Colonic mucosa (tissue), 4 donors: ENCODE measurements at regions not wholly inside any gene's neighbourhood (a gene's known extent, or its start where the extent isn't known, plus 50 kb on each side); places are given as distances from the start of the nearest gene placed in this dataset.

ENCODE experiments used
- DNase-seq: peaks from one replicate; pipeline ENCODE4 v3.0.0-alpha.2; 2020
- H3K27ac ChIP-seq: fragments of 200-600 bp; one replicate; pipeline ENCODE4 v1.8.0; 2021
- H3K27me3 ChIP-seq: fragments of 200-600 bp; one replicate; pipeline ENCODE4 v1.8.0; 2021
- H3K36me3 ChIP-seq: fragments of 200-600 bp; one replicate; pipeline ENCODE4 v1.8.0; 2021
- H3K4me1 ChIP-seq: fragments of 200-600 bp; one replicate; pipeline ENCODE4 v1.8.0; 2021; ENCODE audit warnings: mild to moderate bottlenecking
- H3K4me3 ChIP-seq: fragments of 200-600 bp; one replicate; pipeline ENCODE4 v1.8.0; 2021
- H3K9ac ChIP-seq, 2 donors: one replicate each; pipeline ENCODE4 v1.7.0; 2013; ENCODE audit warnings: control low read depth in 2 of 2, low read depth in 2 of 2, low read length in 2 of 2
- H3K9me3 ChIP-seq: fragments of 200-600 bp; one replicate; pipeline ENCODE4 v1.8.0; 2021
- intact Hi-C: fragments of 100-400 bp; cut with DNase I; formaldehyde crosslinking; loops from one replicate; pipeline ENCODE4 v1.14.1; 2022
- TF ChIP-seq, protein P1 (sequence below): fragments of 200-600 bp; IDR thresholded peaks from one replicate; pipeline ENCODE4 v1.8.0; 2022; ENCODE audit warnings: antibody characterized with exemption, mild to moderate bottlenecking
- donor health status: healthy.
- donor health status: DM: no; HTN: no; CAD: no.
- donor health status: DM: no; HTN: no; CAD: no.

DNA sequence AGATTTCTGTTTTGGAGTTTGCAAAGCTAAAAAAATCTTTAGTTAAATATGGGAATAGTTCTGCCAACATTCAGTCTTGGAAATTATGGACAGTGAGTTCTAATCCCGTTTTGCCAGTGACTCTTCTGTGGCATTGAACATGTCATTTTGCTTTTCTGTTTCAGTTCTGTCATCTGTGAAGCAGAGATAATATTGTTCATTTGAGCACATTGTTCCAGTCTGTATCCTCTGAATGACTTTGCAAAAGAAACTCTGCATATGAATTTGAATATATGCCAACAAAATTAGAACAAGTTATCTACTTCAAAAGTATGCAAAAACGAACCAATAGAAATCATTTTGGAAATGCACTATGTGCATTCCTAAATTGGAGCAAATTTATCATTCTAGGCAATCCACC is 746.0 kb upstream of the POT1 start:
- no peak overlapping the region for H3K27ac ChIP-seq
- no peaks in the 10 kb centered on the region for H3K27me3 ChIP-seq
- H3K9me3 ChIP-seq, result no peaks in the 10 kb centered on the region
- no peaks in the 10 kb centered on the region for H3K4me1 ChIP-seq
- no peak overlapping the region for H3K4me3 ChIP-seq
- no peak overlapping the region for H3K9ac ChIP-seq
- intact Hi-C loops, result no loop called here
- H3K36me3 ChIP-seq, result no peaks in the 10 kb centered on the region
- TF ChIP-seq, protein P1, sequence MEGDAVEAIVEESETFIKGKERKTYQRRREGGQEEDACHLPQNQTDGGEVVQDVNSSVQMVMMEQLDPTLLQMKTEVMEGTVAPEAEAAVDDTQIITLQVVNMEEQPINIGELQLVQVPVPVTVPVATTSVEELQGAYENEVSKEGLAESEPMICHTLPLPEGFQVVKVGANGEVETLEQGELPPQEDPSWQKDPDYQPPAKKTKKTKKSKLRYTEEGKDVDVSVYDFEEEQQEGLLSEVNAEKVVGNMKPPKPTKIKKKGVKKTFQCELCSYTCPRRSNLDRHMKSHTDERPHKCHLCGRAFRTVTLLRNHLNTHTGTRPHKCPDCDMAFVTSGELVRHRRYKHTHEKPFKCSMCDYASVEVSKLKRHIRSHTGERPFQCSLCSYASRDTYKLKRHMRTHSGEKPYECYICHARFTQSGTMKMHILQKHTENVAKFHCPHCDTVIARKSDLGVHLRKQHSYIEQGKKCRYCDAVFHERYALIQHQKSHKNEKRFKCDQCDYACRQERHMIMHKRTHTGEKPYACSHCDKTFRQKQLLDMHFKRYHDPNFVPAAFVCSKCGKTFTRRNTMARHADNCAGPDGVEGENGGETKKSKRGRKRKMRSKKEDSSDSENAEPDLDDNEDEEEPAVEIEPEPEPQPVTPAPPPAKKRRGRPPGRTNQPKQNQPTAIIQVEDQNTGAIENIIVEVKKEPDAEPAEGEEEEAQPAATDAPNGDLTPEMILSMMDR, result no peak
- DNase-seq, result no peak

DNA sequence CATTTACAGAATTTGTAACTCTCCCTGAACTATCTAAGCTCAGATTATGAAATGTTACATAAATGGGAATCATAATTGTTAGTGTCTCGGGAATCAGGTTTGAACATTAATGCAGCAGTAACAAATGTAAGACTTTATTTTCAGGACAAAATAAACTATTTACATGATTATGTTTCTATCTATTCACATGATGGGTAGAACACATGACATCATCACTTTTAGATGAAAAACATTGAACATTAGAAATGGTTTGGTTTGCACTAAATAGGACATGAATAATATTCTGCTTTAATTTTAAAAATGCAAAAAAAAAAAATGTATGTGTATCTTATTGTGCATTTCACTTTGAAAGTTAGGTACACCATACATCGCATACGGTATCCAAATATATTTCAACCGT is 745.5 kb upstream of the POT1 start:
- TF ChIP-seq, protein P1, result no peak
- Histone ChIP-seq H3K4me3 (no peak overlapping the region), H3K27me3 (no peaks in the 10 kb centered on the region), H3K9me3 (no peaks in the 10 kb centered on the region), H3K4me1 (no peaks in the 10 kb centered on the region), H3K9ac (no peak overlapping the region), H3K27ac (no peak overlapping the region), H3K36me3 (no peaks in the 10 kb centered on the region)
- no peak for DNase-seq
- intact Hi-C loops, result no loop called here

DNA sequence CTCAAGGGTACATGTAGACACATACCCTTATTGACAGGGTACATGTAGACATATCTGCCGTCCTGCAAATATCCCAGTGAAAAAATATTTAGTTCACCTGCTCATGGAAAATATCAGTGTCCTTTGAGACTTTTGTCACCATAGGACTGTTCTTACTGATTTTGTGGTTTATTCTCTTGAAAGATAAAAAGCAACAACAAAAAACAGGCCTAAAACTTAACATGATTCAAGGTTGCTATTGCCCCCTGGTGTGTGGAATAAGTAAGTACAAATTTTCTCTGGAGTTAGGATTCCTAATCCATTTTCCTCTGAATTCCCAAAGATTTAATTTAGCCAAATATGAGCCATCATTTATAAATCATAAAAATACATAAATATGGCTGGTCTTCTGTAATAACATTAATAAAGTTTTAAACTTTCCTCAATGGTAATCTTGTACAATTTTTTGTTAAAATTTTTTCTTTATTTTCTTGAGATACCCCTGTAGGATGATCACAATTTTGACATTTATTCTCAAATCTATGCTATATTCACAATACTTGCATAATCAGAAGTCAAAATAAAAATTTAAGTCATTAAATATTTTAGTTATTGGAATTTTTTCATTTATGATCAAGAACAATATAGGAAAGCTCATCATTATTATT is 741.4 kb upstream of the POT1 start:
- intact Hi-C loops, result loop anchor here (5.0 kb wide), 1 partner anchor 614 kb away; no protein-coding TSS in a partner anchor
- no peaks in the 10 kb centered on the region for H3K36me3 ChIP-seq
- no peaks in the 10 kb centered on the region for H3K9me3 ChIP-seq
- TF ChIP-seq, protein P1, result peak; percentile 17
- H3K9ac ChIP-seq, result no peak overlapping the region
- no peak overlapping the region for H3K27ac ChIP-seq
- no peak overlapping the region for H3K4me3 ChIP-seq
- no peaks in the 10 kb centered on the region for H3K4me1 ChIP-seq
- DNase-seq, result no peak
- no peaks in the 10 kb centered on the region for H3K27me3 ChIP-seq

DNA sequence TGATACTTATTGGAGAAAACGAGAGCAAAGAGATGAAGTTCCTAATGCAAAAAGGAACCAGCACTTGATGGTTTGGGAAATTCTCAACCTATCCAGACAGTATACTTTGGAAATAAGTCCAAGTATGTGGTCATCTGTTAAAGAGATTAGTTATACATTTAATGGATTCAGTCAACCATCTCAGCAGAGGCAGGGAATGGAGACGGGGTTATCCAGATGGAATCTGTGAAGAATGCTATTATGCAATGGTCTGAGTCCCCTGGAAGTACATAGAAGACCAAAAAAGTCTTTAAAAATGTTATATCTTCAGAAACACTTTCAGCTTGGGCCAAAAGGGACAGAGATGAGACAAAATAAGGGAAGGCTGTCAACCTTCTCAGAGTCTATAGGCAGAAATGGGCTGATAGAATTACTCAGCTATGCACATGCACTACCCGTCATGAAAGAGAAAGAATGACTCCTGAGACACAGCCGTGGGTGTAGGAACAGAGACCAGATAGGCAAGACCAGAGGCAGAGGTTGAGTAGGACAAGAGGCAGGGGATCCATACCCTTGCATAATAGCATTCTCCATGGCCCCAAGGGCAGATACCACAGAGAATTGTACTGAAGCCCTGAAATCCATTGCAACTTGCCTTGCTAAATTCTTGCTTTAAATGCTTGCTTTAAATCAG is 738.8 kb upstream of the POT1 start:
- no peak overlapping the region for H3K27ac ChIP-seq
- H3K4me3 ChIP-seq, result no peak overlapping the region
- intact Hi-C loops, result no loop called here
- no peak overlapping the region for H3K9ac ChIP-seq
- no peaks in the 10 kb centered on the region for H3K9me3 ChIP-seq
- no peaks in the 10 kb centered on the region for H3K27me3 ChIP-seq
- H3K36me3 ChIP-seq, result no peaks in the 10 kb centered on the region
- DNase-seq, result no peak
- TF ChIP-seq, protein P1, result no peak
- H3K4me1 ChIP-seq, result no peaks in the 10 kb centered on the region

DNA sequence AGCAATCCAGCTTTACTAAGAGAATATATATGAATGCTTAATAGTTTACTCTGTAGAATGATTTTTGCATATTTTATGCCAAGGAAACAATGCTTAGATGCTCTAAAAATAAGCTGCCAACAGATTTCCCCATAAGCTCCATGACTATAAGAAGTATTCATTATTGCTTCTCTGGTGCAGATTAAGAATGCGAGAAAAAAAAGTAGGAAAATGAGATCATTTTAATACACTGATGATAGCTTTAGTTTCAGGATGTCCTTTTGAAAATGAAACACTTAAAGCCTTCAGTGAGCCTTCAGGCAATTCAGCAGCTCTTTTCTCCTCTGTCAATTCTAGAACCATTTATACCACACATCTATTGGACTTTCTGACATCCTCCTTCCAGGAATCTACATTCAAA is 735.0 kb upstream of the POT1 start:
- Histone ChIP-seq H3K9me3 (no peaks in the 10 kb centered on the region), H3K27me3 (no peaks in the 10 kb centered on the region), H3K4me3 (no peak overlapping the region), H3K4me1 (no peaks in the 10 kb centered on the region), H3K9ac (no peak overlapping the region), H3K27ac (no peak overlapping the region), H3K36me3 (no peaks in the 10 kb centered on the region)
- DNase-seq, result no peak
- intact Hi-C loops, result no loop called here
- TF ChIP-seq, protein P1, result no peak
